ENCODE measurements at regions not wholly inside any gene's neighbourhood (a gene's known extent, or its start where the extent isn't known, plus 50 kb on each side); places are given as distances from the start of the nearest gene placed in this dataset.
A peak's percentile ranks its signal among the peaks of the same experiment; 100 is the strongest.

- Histone ChIP-seq H3K9me3 (no peaks in the 10 kb centered on the region), H3K36me3 (no peaks in the 10 kb centered on the region), H3K27me3 (no peaks in the 10 kb centered on the region), H3K4me3 (no peak overlapping the region), H3K27ac (no peak overlapping the region), H3K4me1 (peaks cover 21% of the 10 kb centered on the region)
- TF ChIP-seq POLR2AphosphoS5 (IDR thresholded peaks at IDR 0.05; ENCODE audit: insufficient read depth in 1 of 2, low read depth in 1 of 2) (peak in 1 of 2 donors; percentile 88), POLR2A (IDR thresholded peaks at IDR 0.05) (no peak), CTCF (IDR thresholded peaks at IDR 0.05) (no peak)
- intact Hi-C loops (cut with DNase I): no loop called here
- DNase-seq (ENCODE audit: extremely low spot score in 2 of 2): no peak
Measured at GRCh38 chr18:32530947-32531651, 60.4 kb upstream of the GAREM1 start.

GRCh38 chr18:32529722-32530420 is 59.2 kb upstream of the GAREM1 start:
- Histone ChIP-seq H3K4me1 (peaks cover 20% of the 10 kb centered on the region), H3K9me3 (no peaks in the 10 kb centered on the region), H3K27ac (no peak overlapping the region), H3K27me3 (no peaks in the 10 kb centered on the region), H3K4me3 (no peak overlapping the region), H3K36me3 (no peaks in the 10 kb centered on the region)
- intact Hi-C loops (cut with DNase I): no loop called here
- TF ChIP-seq POLR2A (IDR thresholded peaks at IDR 0.05): no peak
- no peak for DNase-seq (ENCODE audit: extremely low spot score in 2 of 2)

GRCh38 chr18:32520771-32521170 is 50.1 kb upstream of the GAREM1 start:
- H3K4me1 ChIP-seq: no peaks in the 10 kb centered on the region
- no peaks in the 10 kb centered on the region for H3K9me3 ChIP-seq
- intact Hi-C loops (cut with DNase I): no loop called here
- H3K4me3 ChIP-seq: no peak overlapping the region
- no peaks in the 10 kb centered on the region for H3K36me3 ChIP-seq
- no peak for TF ChIP-seq POLR2A (IDR thresholded peaks at IDR 0.05)
- no peak for TF ChIP-seq CTCF (IDR thresholded peaks at IDR 0.05)
- TF ChIP-seq POLR2AphosphoS5 (IDR thresholded peaks at IDR 0.05; ENCODE audit: insufficient read depth in 1 of 2, low read depth in 1 of 2): no peak
- no peak for DNase-seq (ENCODE audit: extremely low spot score in 2 of 2)
- no peaks in the 10 kb centered on the region for H3K27me3 ChIP-seq
- no peak overlapping the region for H3K27ac ChIP-seq

All from vagina (tissue), 2 donors.